ENCODE measurements at regions not wholly inside any gene's neighbourhood (a gene's known extent, or its start where the extent isn't known, plus 50 kb on each side); places are given as distances from the start of the nearest gene placed in this dataset.
A peak's percentile ranks its signal among the peaks of the same experiment; 100 is the strongest.

GRCh38 chrX:98380556-98380955 lies 1496.8 kb downstream of the RPA4 start:
- DNase-seq: no peak

GRCh38 chrX:98398542-98398941 lies 1514.8 kb downstream of the RPA4 start:
- DNase-seq: no peak

GRCh38 chrX:98405376-98405775 lies 1521.7 kb downstream of the RPA4 start:
- DNase-seq: peak; percentile 68

GRCh38 chrX:98407584-98407983 lies 1523.9 kb downstream of the RPA4 start:
- no peak for DNase-seq

GRCh38 chrX:98409867-98410266 lies 1526.2 kb downstream of the RPA4 start:
- DNase-seq: no peak

- DNase-seq: no peak
These were observed 1528.3 kb downstream of the RPA4 start for GRCh38 chrX:98412058-98412457.

- DNase-seq: no peak
These were observed 1538.8 kb downstream of the RPA4 start for GRCh38 chrX:98422536-98422935.

GRCh38 chrX:98432413-98432812 lies 1548.7 kb downstream of the RPA4 start:
- no peak for DNase-seq

GRCh38 chrX:98448524-98448923 lies 1564.8 kb downstream of the RPA4 start:
- DNase-seq: no peak

- no peak for DNase-seq
These were observed 1568.7 kb downstream of the RPA4 start for GRCh38 chrX:98452456-98452855.

- no peak for DNase-seq
These were observed 1576.0 kb downstream of the RPA4 start for GRCh38 chrX:98459669-98460068.

- DNase-seq: no peak
These were observed 1596.9 kb downstream of the RPA4 start for GRCh38 chrX:98480606-98481005.

- DNase-seq: no peak
These were observed 1597.9 kb downstream of the RPA4 start for GRCh38 chrX:98481636-98482035.

GRCh38 chrX:98490670-98491069 lies 1607.0 kb downstream of the RPA4 start:
- no peak for DNase-seq

- DNase-seq: no peak
These were observed 1617.7 kb downstream of the RPA4 start for GRCh38 chrX:98501426-98501825.

- DNase-seq: no peak
These were observed 1623.2 kb downstream of the RPA4 start for GRCh38 chrX:98506907-98507306.

- DNase-seq: no peak
These were observed 1630.3 kb downstream of the RPA4 start for GRCh38 chrX:98514032-98514431.

GRCh38 chrX:98516120-98516519 lies 1632.4 kb downstream of the RPA4 start:
- DNase-seq: no peak

GRCh38 chrX:98523026-98523425 lies 1639.3 kb downstream of the RPA4 start:
- DNase-seq: no peak

- no peak for DNase-seq
These were observed 1639.8 kb downstream of the RPA4 start for GRCh38 chrX:98523521-98523920.

GRCh38 chrX:98548519-98548918 lies 1664.8 kb downstream of the RPA4 start:
- no peak for DNase-seq

- DNase-seq: no peak
These were observed 1685.1 kb downstream of the RPA4 start for GRCh38 chrX:98568795-98569194.

GRCh38 chrX:98605941-98606340 lies 1722.2 kb downstream of the RPA4 start:
- DNase-seq: no peak

GRCh38 chrX:98607739-98608138 lies 1724.0 kb downstream of the RPA4 start:
- DNase-seq: no peak

GRCh38 chrX:98627645-98628044 lies 1743.9 kb downstream of the RPA4 start:
- no peak for DNase-seq

- DNase-seq: no peak
These were observed 1753.7 kb downstream of the RPA4 start for GRCh38 chrX:98637451-98637850.

All from NCI-H1105 (cell line).